Fibroblast of skin of right quadriceps (primary cell): ENCODE measurements at regions not wholly inside any gene's neighbourhood (a gene's known extent, or its start where the extent isn't known, plus 50 kb on each side); places are given as distances from the start of the nearest gene placed in this dataset.

Experiments used
- DNase-seq: peaks from one replicate; pipeline ENCODE4 v3.0.0-alpha.2; 2013

GRCh38 chr6:163815796-163816195, 401.3 kb downstream of the QKI start:
- no peak for DNase-seq

DNA sequence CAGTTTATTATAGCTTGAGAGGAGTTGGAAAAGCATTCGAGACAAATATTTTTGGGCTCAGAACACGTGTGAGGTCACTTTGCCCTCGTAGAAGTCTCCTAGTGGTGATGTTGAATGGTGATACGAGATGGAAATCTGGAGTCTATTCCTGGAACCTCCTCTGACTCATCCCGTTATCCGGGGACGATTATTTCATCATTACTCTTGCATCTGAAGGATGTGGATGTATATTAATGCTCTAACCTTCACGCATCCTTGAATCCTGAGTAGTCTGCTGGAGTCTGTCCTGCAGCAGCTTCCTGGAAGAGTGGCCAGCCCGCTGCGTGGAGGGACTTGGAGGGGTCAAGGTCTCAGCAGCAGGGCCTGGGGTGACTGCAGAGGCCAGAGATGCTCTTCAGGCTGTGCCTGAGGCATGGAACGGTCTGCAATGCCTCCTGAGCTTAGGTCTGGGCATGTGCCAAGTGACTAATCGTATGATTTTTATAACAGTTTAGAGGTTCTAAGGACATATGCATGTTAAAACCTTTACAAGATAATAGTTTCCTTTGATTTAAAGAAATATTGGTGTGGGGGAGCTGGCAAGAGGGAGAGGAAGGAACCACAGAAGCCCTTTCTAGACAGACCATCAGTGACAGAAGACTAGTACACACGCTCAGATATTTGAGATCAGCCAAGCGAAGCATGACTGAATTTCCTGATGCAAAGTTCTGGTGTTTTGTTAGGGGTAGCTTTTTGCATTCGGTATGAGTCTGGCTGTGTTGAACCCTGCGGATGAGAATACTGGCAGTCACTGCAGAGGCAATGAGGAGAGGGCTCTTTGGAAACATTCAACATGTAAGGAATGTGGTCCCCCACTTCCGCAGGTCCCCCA, 400.2 kb downstream of the QKI start:
- DNase-seq = peak; percentile 82

- DNase-seq = no peak
These were observed 399.5 kb downstream of the QKI start for GRCh38 chr6:163813979-163814493.

DNA sequence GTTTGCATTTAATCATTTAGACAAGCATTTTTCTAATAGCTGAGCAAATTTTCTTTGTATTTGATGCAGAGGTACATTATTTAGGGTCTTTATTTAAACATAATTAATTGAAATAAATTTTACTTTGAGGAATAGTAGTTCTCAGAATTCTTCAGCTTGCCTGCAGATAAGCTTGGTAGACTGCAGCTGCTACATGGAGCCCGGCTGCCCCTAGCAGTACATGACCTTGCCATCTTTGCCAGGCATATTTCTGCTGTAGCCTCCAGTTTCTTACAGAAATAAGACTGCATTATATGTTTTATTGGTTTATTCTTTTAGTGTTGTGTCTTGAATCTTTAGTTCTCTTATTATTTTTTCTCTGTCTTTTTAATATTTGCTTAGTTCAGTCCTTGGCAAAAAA, 396.8 kb downstream of the QKI start:
- no peak for DNase-seq

DNA sequence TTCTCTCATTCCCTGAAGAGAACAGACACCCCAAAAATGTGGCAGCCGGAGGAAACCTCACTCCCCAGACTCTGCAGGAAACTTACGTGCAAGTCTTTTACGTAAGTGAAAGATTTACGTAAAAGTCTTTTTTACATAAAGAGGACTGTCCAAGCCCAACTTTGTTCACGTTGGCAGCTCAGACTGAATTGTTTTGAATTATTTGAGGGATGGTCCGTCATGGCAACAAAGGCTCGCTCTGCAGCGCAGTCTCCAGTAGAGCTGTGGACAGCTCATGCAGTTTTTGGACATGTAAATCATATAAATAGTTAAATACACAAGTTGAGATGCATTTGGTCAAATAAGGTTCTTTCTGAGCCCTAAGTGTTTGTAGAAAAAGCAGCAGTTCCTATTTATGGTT, 394.8 kb downstream of the QKI start:
- DNase-seq = no peak

- no peak for DNase-seq
These were observed 394.4 kb downstream of the QKI start for GRCh38 chr6:163808871-163809270.

DNA sequence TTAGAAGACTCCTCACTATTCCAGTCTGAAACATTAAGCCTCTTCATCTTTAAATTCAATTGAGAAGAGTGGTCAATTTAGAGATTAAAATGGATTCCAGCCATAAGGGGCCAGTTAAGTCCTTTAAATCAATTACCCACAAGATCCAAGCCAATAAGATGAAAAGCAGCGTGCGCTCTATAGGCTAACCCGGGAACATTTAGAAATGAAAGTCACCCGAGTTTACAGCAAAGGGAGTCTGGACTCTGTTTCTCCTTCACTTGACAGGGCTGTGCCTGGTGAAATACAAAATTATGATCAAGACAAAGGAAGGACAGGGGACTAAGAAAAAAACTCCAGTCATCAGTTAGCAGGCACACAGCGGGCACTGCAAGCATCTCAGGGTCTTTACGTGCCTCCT, 393.7 kb downstream of the QKI start:
- DNase-seq = no peak

GRCh38 chr6:163806755-163807499, 392.4 kb downstream of the QKI start:
- peak; percentile 32 for DNase-seq

GRCh38 chr6:163804991-163805390, 390.5 kb downstream of the QKI start:
- DNase-seq = peak; percentile 17

DNA sequence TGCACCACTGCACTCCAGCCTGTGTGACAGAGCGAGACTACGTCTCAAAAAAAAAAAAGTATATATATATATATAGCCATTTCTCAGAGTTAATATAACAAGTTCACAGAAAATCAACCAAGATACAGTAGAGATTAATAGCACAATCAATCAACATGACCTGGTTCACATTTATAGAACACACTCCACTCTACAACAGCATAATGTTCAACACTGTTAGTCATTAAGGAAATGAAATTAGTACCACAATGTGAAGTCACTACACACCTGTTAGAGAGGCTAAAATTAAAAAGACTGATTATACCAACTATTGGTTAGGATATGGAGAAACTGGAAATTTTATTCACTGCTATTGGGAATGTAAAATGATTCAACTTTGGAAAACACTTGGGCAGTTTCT, 387.7 kb downstream of the QKI start:
- no peak for DNase-seq

DNA sequence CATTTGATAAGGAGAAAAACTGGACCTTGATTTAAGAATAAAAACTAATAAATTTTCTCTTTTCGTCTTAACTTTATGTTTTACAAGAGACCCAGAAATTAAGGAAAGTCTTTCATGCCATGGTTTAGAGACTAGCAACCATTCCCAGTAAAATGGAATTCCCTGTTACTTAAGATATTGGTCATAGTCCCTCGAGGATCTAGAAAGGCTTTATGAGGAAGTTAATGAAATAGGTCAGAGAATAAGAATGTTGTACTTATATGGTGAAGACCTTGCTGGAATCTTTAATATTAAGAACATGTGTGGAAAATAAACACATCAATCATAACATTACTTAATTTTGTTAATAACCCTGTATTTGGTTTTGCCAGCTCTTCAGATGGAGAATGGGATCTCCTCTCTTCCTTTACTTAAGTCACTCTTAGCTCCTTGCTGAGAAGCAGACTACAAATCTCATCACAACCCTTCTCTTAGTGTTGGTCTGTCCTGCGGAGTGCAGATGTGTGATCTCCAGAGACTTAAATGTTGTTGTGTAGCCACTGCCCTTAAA, 382.9 kb downstream of the QKI start:
- peak; percentile 84 for DNase-seq

DNA sequence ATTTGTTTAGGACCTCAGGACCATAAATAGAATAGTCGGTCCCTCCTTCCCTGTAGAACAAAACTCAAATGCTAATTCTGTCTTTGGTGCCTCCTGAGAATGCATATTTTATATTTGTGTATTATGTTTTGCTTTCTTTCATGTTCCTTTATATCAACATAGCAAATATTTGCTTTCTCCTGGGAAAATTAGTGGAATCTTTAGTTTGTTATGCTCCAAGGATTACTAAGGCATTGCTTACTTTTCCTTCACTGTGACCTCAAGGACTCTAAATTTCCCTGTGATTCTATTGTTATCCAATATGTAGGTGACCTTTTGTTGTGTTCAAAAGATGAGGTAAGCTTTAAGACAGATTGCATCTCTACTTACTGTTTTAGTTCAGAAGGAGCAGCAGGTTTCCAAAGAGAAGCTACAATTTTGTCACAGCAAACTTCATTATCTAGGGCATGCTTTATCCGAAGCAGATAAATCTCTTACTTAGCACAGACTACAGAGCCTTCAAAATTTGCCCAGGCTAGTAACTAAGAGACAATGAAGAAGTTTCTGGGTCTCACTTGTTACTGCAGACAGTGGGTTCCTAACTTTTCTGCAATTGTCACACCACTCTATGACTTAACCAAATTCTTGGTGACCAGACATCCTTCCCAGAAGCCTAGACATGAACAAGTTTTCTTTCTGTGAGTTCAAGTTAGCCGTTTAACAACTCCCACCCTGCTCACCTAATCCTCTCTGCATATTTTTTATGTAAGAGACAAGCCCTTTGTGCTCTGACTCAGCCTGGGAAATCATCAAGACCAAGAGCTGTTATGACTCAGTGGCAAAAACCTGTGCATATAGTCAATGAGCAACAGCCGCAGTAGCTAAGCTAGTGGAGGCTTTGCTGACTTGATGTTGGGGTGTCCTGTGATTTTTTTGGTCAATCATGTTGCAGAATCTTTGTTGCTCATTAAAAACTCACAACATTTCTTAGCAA, 378.8 kb downstream of the QKI start:
- peak; percentile 92 for DNase-seq

DNA sequence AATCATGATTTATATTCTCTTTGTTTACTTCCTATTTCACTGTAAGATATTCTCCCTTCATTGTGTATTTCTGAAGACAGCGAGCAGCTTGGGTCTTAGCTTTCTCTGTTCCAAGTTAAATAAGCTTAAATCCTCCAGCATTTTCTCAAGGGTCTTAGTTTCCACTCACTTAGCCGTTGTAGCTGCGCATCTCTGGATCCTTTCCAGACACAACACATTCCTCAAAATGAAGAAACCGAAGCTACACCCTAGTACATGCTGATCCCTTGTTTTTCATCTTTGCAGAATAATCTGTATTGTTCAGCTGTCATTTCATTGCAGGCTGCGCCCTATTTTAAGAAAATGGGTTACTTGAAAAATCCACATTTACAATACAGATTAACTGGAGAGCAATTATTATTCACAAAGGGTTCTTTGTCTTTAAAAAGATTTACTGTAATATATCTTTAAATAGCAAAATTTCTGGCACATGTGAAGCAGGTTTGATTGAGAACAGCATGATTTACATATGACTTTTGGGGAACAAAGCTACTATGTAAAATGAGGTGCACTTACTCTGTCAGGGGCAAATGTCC, 375.8 kb downstream of the QKI start:
- DNase-seq = peak; percentile 70

DNA sequence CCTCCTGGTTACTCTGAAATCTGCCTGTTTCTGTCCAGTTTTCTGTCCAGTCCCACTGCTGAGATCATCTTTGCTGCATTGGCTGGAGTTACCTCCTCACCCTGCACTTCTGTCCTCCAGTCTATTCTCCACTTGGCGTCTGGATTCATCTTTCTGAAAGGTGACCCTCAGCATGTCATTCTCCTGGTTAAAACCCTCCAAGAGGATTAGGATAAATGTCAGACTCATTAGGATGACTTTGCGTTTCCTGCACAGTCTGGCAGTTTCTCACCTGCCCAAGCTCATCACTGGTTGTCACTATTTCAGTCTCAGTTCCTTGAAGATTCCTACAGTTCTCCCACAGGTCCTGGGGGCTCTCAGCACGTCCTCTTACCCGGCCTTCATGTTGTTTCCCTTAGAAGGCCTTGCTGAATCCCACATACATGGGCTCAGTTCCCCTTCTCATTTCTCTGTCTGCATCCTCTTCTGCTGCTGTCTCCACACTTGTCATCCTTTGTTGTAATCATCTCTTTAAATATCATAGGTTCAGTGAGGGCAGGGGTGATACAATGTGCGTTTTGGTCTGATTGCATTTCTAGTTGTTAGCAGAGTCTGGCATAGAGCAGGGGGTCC, 374.8 kb downstream of the QKI start:
- DNase-seq = no peak

DNA sequence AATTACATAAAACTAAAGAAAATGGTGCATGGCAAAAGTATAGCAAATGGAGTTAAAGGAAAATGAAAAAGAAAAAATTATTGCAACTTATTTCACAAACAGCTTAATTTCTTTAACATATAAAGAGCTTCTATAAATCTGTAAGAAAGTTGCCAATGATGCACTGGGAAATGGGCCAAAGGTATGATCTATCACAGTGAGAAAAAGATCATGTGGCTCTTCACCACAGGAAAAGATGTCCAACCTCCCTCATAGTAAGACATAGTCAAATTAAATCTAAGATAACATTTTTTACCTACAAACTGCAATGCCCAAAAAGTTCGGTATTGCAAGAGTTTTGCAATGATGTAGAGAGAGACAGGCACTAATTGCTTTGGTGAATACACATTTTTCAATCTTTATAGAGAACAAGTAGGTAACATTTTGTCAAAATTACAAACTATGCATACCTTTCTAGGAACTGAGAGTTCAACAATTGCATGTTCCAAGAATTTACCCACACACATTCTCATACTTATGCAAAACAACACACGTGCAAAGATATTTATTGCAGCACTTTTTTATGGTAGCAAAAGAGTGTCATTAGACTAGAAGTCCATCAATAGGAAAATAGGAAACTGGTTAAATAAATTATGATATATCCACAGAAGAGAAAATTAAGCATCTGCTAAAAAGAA, 372.6 kb downstream of the QKI start:
- DNase-seq = peak; percentile 27

DNA sequence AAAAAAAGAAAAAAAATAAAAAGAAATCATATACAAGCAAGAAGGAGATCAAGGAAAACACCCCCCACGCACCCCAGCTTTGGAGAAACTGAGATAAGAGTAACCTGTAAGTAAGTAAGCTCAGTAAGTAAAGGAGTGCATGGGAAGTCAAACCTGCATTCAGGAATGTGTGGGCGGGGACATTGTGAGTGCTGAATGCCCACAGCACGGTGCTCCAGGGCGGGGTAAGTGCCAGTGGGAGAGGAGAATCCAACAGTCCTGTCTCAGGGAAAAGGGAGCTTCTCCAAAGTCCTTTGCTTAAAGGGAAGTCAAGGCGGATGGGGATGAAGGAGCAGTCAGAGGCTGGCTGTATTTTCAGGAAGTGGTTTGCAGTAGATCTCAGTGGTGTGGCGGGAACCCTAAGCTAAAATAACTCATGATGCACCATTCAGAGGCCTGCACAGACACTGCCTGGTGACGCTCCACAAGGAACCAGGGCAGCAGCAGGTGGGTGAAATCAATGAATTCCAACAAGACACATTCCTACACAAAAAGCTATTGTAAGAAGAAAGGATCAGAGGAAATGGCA, 368.0 kb downstream of the QKI start:
- no peak for DNase-seq

- DNase-seq = no peak
These were observed 366.5 kb downstream of the QKI start for GRCh38 chr6:163780994-163781393.

DNA sequence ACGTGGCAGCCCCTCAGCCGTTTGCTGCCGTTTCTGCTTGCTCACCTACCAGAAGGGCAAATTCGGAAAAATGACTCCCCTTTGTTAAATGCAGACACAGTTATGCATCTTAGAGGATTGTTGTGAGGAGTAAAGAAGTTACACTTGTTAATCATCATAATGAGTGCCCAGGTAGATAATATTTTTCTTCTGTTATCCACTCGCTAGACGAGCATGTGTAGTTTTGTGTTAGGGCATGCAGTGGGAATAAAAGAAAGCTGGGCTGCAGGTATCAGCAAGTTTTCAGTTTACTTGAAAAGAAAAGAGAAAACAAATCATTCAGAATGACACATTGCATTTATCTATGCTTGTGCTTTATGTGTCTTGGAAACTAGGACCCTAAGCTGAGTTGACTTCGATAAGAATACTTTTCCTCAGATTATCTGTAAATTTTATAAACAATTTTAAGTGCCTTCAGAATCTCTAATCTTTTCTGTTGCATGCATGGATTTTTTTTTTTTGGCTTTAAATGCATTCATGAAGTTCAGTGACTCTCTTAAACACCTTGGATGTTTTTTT, 365.3 kb downstream of the QKI start:
- no peak for DNase-seq

DNA sequence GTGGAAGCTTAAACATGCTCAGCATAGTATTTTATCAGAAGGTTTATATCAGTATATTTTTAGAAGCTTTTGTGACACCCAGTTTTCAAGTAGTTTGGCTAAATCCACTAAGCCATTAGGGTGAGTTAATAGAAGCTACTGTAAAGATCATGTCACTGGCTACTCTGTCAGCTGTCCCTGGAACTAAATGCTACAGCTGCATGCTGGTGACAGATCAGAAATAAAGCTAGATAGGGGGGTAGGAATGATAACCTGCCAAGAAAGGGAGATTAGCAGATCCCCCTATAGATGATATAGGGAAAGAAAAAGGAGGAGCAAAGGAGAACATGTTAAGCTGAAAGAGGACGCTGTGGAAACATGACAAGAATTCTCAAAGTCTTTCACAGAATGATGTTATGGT, 363.2 kb downstream of the QKI start:
- no peak for DNase-seq

DNA sequence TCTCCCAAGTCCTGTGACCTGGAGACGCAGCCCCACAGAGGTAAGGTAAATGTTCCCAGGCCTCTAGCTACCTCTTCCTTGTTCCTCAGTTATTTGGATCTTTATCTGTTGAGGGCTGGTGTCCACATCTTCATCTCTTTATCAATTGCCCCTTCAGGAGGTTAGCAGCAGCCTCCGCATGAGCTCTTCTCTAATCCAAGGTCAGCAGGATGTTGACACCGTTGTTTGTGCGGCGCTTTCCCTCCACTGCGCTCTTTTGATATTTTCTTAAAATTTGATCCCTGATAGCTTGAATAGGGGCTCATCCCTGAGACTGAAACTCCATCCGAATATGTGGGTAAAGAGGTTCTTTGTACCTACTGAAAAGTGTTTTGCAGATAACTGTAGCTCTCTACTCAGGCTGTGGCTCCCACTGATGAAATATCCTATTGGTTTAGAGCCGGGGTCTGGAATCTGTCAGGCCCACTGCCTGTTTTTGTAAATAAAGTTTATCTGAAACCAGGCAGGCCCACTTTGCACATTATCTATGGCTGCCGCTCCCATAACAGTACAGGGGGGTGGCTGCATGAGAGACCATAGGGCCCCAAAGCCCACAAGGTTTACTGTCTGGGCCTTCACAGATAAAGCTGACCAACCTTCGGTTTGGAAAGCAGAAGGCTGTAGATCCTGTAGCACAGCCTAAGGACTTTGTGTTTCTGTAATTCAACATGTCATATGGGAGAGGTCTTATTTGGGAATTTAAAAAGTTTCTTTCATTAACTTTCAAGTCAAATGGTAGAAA, 362.6 kb downstream of the QKI start:
- no peak for DNase-seq
